Naive thymus-derived CD4-positive, alpha-beta T cell (primary cell): ENCODE measurements at regions not wholly inside any gene's neighbourhood (a gene's known extent, or its start where the extent isn't known, plus 50 kb on each side); places are given as distances from the start of the nearest gene placed in this dataset.
A peak's percentile ranks its signal among the peaks of the same experiment; 100 is the strongest.
"Not testable (repeated sequence)": the region's sequence is repeated elsewhere in the genome, so short reads cannot be mapped to it uniquely, and the experiment has no call there.

ENCODE experiments used
- ATAC-seq: fragments of 150-1000 bp; cut with Tn5 transposase; 2 replicates; pipeline ENCODE4 v1.10.0; 2021; ENCODE audit warnings: mild to moderate bottlenecking, moderate library complexity
- CTCF ChIA-PET: fragments of 350-600 bp; sonication (Branson Sonifier 250); formaldehyde crosslinking; loops from one replicate; lab custom pipeline; 2021; ENCODE audit warnings: antibody characterized with exemption; lab: Charles Lee
- POLR2A ChIA-PET: fragments of 350-600 bp; sonication (Branson Sonifier 250); formaldehyde crosslinking; loops from one replicate; lab custom pipeline; 2021; ENCODE audit warnings: antibody characterized with exemption, inconsistent platforms; lab: Charles Lee
- DNase-seq, 9 donors: peaks; one replicate each; pipeline versions ENCODE4 v3.0.0 to v3.0.0-alpha.2; 2020 to 2022; ENCODE audit warnings: mixed read lengths in 1 of 9
- H3K27ac ChIP-seq: one replicate; pipeline ENCODE4 v1.7.0; 2013; ENCODE audit warnings: mild to moderate bottlenecking, low read depth, low read length, moderate library complexity
- H3K27me3 ChIP-seq, 2 donors: one replicate each; pipeline ENCODE4 v1.7.0; 2013; ENCODE audit warnings: low read length in 2 of 2, mild to moderate bottlenecking in 2 of 2, moderate library complexity in 2 of 2; ENCODE audit not compliant: control insufficient read depth in 2 of 2, insufficient read depth in 2 of 2
- H3K36me3 ChIP-seq, 3 experiments: 1 replicate in 2 of 3; 2 replicates in 1 of 3; pipeline ENCODE4 v1.7.0; 2013; ENCODE audit warnings: low read length in 3 of 3, mild to moderate bottlenecking in 3 of 3, moderate library complexity in 1 of 3; ENCODE audit not compliant: insufficient read depth in 3 of 3, control insufficient read depth in 2 of 3
- H3K4me1 ChIP-seq, 2 donors: one replicate each; pipeline ENCODE4 v1.7.0; 2013; ENCODE audit warnings: low read length in 2 of 2, mild to moderate bottlenecking in 2 of 2, moderate library complexity in 1 of 2; ENCODE audit not compliant: control insufficient read depth in 2 of 2, insufficient read depth in 2 of 2
- H3K4me3 ChIP-seq: 2 replicates; pipeline ENCODE4 v1.7.0; 2013; ENCODE audit warnings: mild to moderate bottlenecking, low read length
- H3K9me3 ChIP-seq, 3 experiments: 1 replicate in 2 of 3; 2 replicates in 1 of 3; pipeline ENCODE4 v1.7.0; 2013; ENCODE audit warnings: low read length in 3 of 3; ENCODE audit not compliant: control insufficient read depth in 2 of 3
- H3K27ac Mint-ChIP-seq, 9 donors: one replicate each; pipeline ENCODE4 v1.8.0; 2020 to 2022; ENCODE audit warnings: mixed read lengths in 9 of 9, mild to moderate bottlenecking in 8 of 9, moderate library complexity in 5 of 9, inconsistent platforms in 2 of 9
- H3K27me3 Mint-ChIP-seq, 5 donors: one replicate each; pipeline ENCODE4 v1.8.0; 2021 to 2022; ENCODE audit warnings: mixed read lengths in 5 of 5, mild to moderate bottlenecking in 1 of 5
- H3K36me3 Mint-ChIP-seq, 5 donors: one replicate each; pipeline ENCODE4 v1.8.0; 2020 to 2022; ENCODE audit warnings: mixed read lengths in 5 of 5, mild to moderate bottlenecking in 3 of 5, inconsistent platforms in 1 of 5
- H3K4me1 Mint-ChIP-seq, 7 donors: one replicate each; pipeline ENCODE4 v1.8.0; 2020 to 2022; ENCODE audit warnings: mixed read lengths in 7 of 7, mild to moderate bottlenecking in 3 of 7, inconsistent platforms in 1 of 7
- H3K4me3 Mint-ChIP-seq, 10 donors: one replicate each; pipeline ENCODE4 v1.8.0; 2020 to 2022; ENCODE audit warnings: mild to moderate bottlenecking in 10 of 10, mixed read lengths in 10 of 10, moderate library complexity in 6 of 10, inconsistent platforms in 2 of 10
- H3K9me3 Mint-ChIP-seq, 11 donors: one replicate each; pipeline ENCODE4 v1.8.0; 2020 to 2022; ENCODE audit warnings: mixed read lengths in 11 of 11, mild to moderate bottlenecking in 4 of 11, inconsistent platforms in 1 of 11, moderate library complexity in 1 of 11
- intact Hi-C, 2 donors: fragments of 100-400 bp; cut with micrococcal nuclease; formaldehyde crosslinking; loops; one replicate each; pipeline ENCODE4 v1.15.1; 2023

DNA sequence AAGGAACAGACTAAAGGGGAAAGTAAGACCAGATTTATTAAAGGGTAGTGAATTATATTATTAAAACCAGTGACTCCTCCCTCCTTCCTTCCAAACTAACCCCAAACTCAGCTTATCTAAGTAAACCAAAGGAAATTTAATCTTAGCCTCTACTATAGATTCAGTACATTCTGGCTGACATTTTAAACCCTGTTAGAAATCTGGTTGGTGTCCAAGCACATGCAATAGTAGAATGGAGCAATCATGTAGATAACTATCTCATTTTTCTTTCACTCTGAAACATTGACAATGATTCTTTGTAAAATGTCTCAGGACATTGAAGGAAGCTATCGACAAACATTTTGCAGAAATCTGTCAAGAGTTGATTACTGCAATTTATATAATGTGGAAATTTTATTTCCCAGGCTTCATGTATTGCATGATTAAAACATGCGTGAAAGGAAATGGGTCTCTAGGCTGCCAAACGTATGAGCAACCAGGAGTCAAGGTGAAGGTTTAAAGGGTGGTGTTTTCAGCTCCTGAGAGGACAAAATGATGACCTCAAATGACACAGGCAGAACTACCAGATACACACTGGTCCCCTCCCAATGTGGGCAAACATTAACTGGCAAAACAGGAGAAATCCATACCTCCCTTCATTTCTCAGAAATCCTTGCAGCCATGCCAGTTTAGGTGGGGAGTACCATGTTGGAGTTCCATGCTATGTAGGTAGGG lies 58.2 kb upstream of the RBM47 start:
- H3K36me3 ChIP-seq: no peaks in the 10 kb centered on the region
- peaks cover 0 to 9% (median 0%) of the 10 kb centered on the region in 5 donors for H3K36me3 Mint-ChIP-seq
- intact Hi-C loops: loop anchor here in 1 of 2 donors (1.0 kb wide), 1 partner anchor 15 kb away; no protein-coding TSS in a partner anchor
- H3K27ac Mint-ChIP-seq: peak overlapping the region in 1 of 9 donors; percentile 79
- no peak overlapping the region for H3K27ac ChIP-seq
- H3K9me3 ChIP-seq: no peaks in the 10 kb centered on the region
- ChIA-PET POLR2A (no interaction called here), CTCF (no interaction called here)
- no peaks in the 10 kb centered on the region for H3K4me1 ChIP-seq
- DNase-seq (no peak), ATAC-seq (no peak)
- H3K4me3 ChIP-seq: no peak overlapping the region
- H3K27me3 Mint-ChIP-seq: peaks cover 0 to 3% (median 0%) of the 10 kb centered on the region in 5 donors
- H3K27me3 ChIP-seq: no peaks in the 10 kb centered on the region
- peak overlapping the region in 1 of 10 donors; percentile 42 for H3K4me3 Mint-ChIP-seq
- H3K4me1 Mint-ChIP-seq: peaks cover 0 to 16% (median 0%) of the 10 kb centered on the region in 7 donors
- H3K9me3 Mint-ChIP-seq: peaks cover 0 to 6% (median 0%) of the 10 kb centered on the region in 11 donors

DNA sequence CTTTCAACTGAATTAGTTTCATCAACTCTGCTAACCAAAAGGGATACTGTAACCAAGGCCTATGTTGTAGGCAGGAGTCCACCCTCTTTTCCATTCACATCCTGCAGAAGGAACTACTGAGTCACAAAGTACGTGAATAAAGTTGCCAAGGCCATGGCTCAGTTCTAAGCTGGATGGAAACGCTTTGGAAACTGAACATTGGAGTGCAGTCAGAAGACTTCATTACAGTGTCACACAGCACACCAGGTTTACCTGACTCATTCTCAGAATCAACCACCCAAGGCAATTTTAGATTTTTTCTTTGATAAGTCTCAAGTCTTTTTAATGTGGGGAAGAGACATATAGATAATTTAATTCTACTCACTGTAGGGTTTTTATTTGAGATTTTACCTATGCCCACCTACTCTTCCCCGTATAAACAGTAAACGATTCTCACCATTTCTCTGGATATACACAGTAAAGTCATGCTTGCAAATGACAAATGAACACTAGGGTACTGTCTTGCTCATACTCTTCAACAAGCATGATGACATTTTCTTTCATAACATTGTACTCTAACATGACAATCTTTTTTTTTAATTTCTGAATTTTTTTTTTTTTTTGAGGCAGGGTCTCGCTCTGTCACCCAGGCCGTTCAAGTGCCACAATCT lies 58.9 kb upstream of the RBM47 start:
- CTCF ChIA-PET: no interaction called here
- no peaks in the 10 kb centered on the region for H3K9me3 ChIP-seq
- no peak overlapping the region for H3K4me3 ChIP-seq
- peaks cover 0 to 16% (median 0%) of the 10 kb centered on the region in 7 donors for H3K4me1 Mint-ChIP-seq
- ATAC-seq (no peak), DNase-seq (no peak)
- intact Hi-C loops: loop anchor here in 1 of 2 donors (1.0 kb wide), 1 partner anchor 15 kb away; no protein-coding TSS in a partner anchor
- no peaks in the 10 kb centered on the region for H3K27me3 ChIP-seq
- no peaks in the 10 kb centered on the region for H3K36me3 ChIP-seq
- H3K9me3 Mint-ChIP-seq: peaks cover 0 to 6% (median 0%) of the 10 kb centered on the region in 11 donors
- H3K4me3 Mint-ChIP-seq: peak overlapping the region in 1 of 10 donors; percentile 42
- H3K4me1 ChIP-seq: no peaks in the 10 kb centered on the region
- no peak overlapping the region for H3K27ac ChIP-seq
- H3K27me3 Mint-ChIP-seq: peaks cover 0 to 3% (median 0%) of the 10 kb centered on the region in 5 donors
- POLR2A ChIA-PET: no interaction called here
- H3K36me3 Mint-ChIP-seq: peaks cover 0 to 9% (median 0%) of the 10 kb centered on the region in 5 donors
- H3K27ac Mint-ChIP-seq: peak overlapping the region in 1 of 9 donors; percentile 79

DNA sequence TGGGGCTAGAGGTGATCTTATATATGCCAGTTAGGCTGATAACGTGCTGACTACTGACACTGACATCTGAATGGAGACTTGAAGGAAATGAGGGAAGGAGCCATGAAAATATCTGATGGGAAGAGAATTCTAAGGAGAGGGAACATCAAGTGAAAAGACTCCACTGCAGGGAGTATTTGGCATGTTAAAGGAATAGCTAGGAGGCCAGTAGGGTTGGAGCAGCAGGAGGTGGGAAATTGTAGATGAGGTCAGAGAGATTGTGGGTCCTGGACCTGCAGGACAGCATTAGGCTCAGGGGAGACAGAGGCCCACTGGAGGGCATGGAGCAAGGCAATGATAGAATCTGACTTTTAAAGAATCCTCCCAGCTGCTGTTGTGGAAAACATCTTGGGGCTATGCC lies 55.8 kb upstream of the NSUN7 start:
- no peak overlapping the region for H3K27ac Mint-ChIP-seq

DNA sequence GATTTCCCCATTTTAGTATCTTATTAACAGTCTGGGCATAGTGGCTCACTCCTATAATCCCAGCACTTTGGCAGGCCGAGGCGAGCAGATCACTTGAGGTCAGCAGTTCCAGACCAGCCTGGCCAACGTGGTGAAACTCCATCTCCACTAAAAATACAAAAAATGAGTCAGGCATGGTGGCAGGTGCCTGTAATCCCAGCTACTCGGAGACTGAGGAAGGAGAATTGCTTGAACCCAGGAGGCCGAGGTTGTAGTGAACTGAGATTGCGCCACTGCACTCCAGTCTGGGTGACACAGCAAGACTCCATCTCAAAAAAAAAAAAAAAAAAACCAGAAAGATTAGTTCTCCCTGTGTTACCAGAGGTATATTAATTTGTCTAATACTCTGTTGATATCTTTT lies 52.3 kb upstream of the NSUN7 start:
- ATAC-seq, H3K27me3 Mint-ChIP-seq, H3K36me3 ChIP-seq, H3K27me3 ChIP-seq, H3K9me3 Mint-ChIP-seq, H3K4me3 Mint-ChIP-seq, H3K4me1 ChIP-seq, DNase-seq, H3K27ac Mint-ChIP-seq, H3K36me3 Mint-ChIP-seq, H3K4me3 ChIP-seq, H3K9me3 ChIP-seq, POLR2A ChIA-PET, CTCF ChIA-PET, H3K27ac ChIP-seq, intact Hi-C loops: not testable (repeated sequence)
- H3K4me1 Mint-ChIP-seq: peaks cover 0 to 18% (median 0%) of the 10 kb centered on the region in 7 donors

More for the DNA sequence above, 55.8 kb upstream of the NSUN7 start:
- Histone ChIP-seq H3K36me3 (no peaks in the 10 kb centered on the region), H3K9me3 (no peaks in the 10 kb centered on the region), H3K4me3 (no peak overlapping the region), H3K4me1 (no peaks in the 10 kb centered on the region), H3K27me3 (no peaks in the 10 kb centered on the region), H3K27ac (no peak overlapping the region)
- ATAC-seq (no peak), DNase-seq (no peak)
- Mint-ChIP-seq H3K27me3 (peaks cover 0 to 3% (median 0%) of the 10 kb centered on the region in 5 donors), H3K9me3 (peaks cover 0 to 6% (median 0%) of the 10 kb centered on the region in 11 donors), H3K36me3 (peaks cover 0 to 3% (median 0%) of the 10 kb centered on the region in 5 donors), H3K4me3 (no peak overlapping the region), H3K4me1 (peaks cover 0 to 3% (median 0%) of the 10 kb centered on the region in 7 donors)
- ChIA-PET POLR2A (no interaction called here), CTCF (no interaction called here)
- intact Hi-C loops: no loop called here

DNA sequence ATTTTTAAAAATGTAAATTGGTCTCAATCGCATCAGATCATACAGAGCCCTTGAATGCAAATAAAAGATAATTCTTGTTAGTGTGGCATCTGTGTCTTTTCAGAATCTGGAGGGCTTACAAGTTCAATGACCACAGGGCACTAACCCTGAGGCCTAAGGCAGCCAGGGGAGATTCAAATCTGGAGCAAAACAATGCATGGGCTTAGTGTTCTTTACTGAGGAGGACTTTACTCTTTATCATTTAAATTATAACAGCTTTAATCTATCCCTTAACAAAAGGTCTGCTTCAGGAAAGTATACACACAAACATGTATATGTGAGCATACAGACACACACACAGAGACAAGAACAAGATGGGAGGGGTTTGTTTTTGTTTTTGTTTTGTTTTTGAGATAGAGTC lies 51.0 kb upstream of the NSUN7 start:
- Histone ChIP-seq H3K4me3 (no peak overlapping the region), H3K36me3 (no peaks in the 10 kb centered on the region), H3K9me3 (no peaks in the 10 kb centered on the region), H3K4me1 (no peaks in the 10 kb centered on the region), H3K27ac (no peak overlapping the region), H3K27me3 (no peaks in the 10 kb centered on the region)
- Mint-ChIP-seq H3K4me3 (no peak overlapping the region), H3K27me3 (no peaks in the 10 kb centered on the region), H3K27ac (no peak overlapping the region), H3K9me3 (peaks cover 0 to 2% (median 0%) of the 10 kb centered on the region in 11 donors), H3K4me1 (peaks cover 0 to 24% (median 0%) of the 10 kb centered on the region in 7 donors), H3K36me3 (no peaks in the 10 kb centered on the region)
- ChIA-PET POLR2A (no interaction called here), CTCF (no interaction called here)
- intact Hi-C loops: no loop called here
- ATAC-seq (no peak), DNase-seq (no peak)

DNA sequence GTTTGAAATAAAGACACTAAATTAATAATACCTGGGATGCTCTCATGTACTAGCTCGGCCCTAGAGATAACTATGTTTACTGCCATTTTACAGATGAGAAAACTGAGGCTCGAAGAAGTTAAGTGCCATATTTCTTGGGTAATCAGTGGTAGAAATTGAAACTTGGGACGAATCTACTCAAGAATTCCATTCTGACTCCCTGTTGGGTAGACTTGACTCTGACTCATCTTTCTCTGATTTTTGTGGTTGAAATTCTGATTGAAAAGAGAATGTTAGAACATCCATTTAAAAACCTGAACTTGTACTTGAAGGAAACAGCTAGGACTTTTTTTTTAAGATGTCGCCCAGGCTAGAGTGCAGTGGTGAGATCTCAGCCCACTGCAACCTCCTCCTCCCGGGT lies 50.1 kb upstream of the NSUN7 start:
- no peak overlapping the region for H3K4me3 Mint-ChIP-seq
- Histone ChIP-seq H3K9me3 (no peaks in the 10 kb centered on the region), H3K4me3 (no peak overlapping the region), H3K4me1 (no peaks in the 10 kb centered on the region), H3K36me3 (no peaks in the 10 kb centered on the region), H3K27me3 (no peaks in the 10 kb centered on the region), H3K27ac (no peak overlapping the region)
- ATAC-seq (no peak), DNase-seq (no peak)
- peaks cover 0 to 2% (median 0%) of the 10 kb centered on the region in 11 donors for H3K9me3 Mint-ChIP-seq
- intact Hi-C loops: no loop called here
- CTCF ChIA-PET: no interaction called here
- peaks cover 0 to 24% (median 0%) of the 10 kb centered on the region in 7 donors for H3K4me1 Mint-ChIP-seq
- H3K27ac Mint-ChIP-seq: no peak overlapping the region
- no peaks in the 10 kb centered on the region for H3K36me3 Mint-ChIP-seq
- POLR2A ChIA-PET: no interaction called here
- H3K27me3 Mint-ChIP-seq: no peaks in the 10 kb centered on the region
